ENCODE measurements at regions not wholly inside any gene's neighbourhood (a gene's known extent, or its start where the extent isn't known, plus 50 kb on each side); places are given as distances from the start of the nearest gene placed in this dataset.
"Not testable (repeated sequence)": the region's sequence is repeated elsewhere in the genome, so short reads cannot be mapped to it uniquely, and the experiment has no call there.

GRCh38 chr3:14057701-14058100, 67.0 kb downstream of the CHCHD4 start:
- no peak for DNase-seq
- intact Hi-C loops (cut with DNase I) = no loop called here
- ATAC-seq = no peak

GRCh38 chr3:14047841-14048240, 76.8 kb downstream of the CHCHD4 start:
- intact Hi-C loops (cut with DNase I) = no loop called here

GRCh38 chr3:14047027-14047426, 77.6 kb downstream of the CHCHD4 start:
- DNase-seq = no peak
- no peak for ATAC-seq
- intact Hi-C loops (cut with DNase I) = no loop called here

More at GRCh38 chr3:14047841-14048240, 76.8 kb downstream of the CHCHD4 start:
- DNase-seq (no peak), ATAC-seq (no peak)

- intact Hi-C loops (cut with DNase I) = no loop called here
- no peak for ATAC-seq
These were observed 82.0 kb downstream of the CHCHD4 start for GRCh38 chr3:14042680-14043079.

DNA sequence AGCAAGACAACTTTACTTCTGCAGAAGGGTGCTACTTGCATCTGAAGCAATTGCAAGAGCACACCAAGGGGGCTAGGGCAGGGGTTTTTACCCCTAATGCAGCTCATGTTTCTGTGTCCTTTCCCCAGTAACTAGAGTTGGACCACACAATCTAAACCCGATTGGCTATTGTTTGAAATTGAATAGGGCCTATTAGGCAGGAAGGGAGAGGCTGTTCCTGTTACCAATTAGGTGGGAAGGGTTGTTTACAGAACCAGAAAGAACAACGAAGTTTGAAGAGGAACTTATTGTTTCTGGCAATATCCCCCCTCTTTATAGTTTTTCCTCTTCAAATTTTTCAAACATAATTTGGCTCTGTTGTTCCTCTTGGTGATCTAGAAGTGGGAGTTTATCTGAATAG, 85.5 kb downstream of the CHCHD4 start:
- intact Hi-C loops (cut with DNase I) = no loop called here
- DNase-seq = no peak
- no peak for ATAC-seq

More at GRCh38 chr3:14042680-14043079, 82.0 kb downstream of the CHCHD4 start:
- DNase-seq = no peak

DNA sequence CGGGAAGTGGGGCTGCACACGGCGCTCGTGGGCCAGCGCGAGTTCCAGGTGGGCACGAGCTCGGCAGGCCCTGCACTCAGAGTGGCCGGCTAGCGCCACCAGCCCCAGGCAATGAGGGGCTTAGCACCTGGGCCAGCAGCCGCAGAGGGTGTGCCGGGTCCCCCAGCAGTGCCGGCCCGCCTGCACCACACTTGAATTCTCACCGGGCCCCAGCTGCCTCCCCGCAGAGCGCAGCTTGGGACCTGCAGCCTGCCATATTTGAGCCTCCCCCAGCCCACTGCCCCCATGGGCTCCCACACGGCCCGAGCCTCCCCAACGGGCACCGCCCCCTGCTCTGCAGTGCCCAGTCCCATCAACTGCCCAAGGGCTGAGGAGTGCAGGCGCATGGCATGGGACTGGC, 87.5 kb downstream of the CHCHD4 start:
- DNase-seq (no peak), ATAC-seq (no peak)
- intact Hi-C loops (cut with DNase I) = no loop called here

DNA sequence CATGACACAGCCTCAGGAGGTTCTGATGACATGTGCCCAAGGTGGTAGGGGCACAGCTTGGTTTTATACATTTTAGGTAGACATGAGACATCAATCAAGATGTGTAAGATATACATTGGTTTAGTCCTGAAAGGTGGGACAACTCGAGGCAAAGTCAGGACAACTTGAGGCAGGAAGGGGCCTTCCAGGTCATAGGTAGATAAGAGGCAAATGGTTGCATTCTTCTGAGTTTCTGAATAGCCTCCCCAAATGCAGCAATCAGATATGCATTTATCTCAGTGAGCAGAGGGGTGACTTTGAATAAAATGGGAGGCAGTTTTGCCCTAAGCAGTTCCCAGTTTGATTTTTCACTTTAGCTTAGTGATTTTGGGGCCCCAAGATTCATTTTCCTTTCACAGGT, 91.6 kb downstream of the CHCHD4 start:
- intact Hi-C loops (cut with DNase I) = no loop called here
- ATAC-seq (no peak), DNase-seq (no peak)

GRCh38 chr3:14031271-14031670, 93.4 kb downstream of the CHCHD4 start:
- intact Hi-C loops (cut with DNase I) = no loop called here
- ATAC-seq = no peak

GRCh38 chr3:14029390-14029995, 95.2 kb downstream of the CHCHD4 start:
- DNase-seq; intact Hi-C loops (cut with DNase I); ATAC-seq: not testable (repeated sequence)

More at GRCh38 chr3:14031271-14031670, 93.4 kb downstream of the CHCHD4 start:
- DNase-seq = no peak

DNA sequence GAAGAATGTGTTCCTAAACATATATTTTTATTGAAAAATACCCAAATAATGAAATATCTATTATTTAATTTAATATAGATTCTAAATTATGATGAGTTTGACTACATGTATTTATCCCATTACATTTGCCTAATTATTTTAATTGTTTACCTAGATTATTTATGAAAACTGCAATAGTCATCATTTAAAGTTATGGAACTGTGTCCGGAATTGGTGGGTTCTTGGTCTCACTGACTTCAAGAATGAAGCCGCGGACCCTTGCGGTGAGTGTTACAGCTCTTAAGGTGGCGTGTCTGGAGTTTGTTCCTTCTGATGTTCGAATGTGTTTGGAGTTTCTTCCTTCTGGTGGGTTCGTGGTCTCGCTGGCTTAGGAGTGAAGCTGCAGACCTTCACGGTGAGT, 96.5 kb downstream of the CHCHD4 start:
- DNase-seq; ATAC-seq; intact Hi-C loops (cut with DNase I): not testable (repeated sequence)

DNA sequence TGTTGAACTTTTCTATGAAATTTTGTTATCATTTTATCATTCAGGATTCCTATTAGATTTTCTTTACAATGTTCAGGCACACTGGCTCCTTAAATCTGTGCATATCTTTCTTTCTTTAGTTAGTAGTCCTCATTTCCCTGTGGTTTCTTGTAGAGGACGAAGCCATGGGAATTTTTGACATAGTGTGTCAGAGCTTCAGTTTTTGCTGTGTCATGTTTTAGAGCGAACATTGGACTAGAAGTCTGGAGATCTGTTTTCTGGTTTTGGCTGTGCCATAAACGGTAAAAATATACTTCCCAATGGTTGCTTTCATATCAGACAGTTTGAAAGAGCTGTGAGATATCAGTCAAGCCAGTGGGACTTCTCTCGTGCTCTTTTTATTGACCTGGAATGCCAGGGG, 105.2 kb downstream of the CHCHD4 start:
- intact Hi-C loops (cut with DNase I) = no loop called here
- ATAC-seq (no peak), DNase-seq (no peak)

GRCh38 chr3:14016900-14017475, 107.7 kb downstream of the CHCHD4 start:
- intact Hi-C loops (cut with DNase I) = no loop called here
- ATAC-seq (no peak), DNase-seq (no peak)

DNA sequence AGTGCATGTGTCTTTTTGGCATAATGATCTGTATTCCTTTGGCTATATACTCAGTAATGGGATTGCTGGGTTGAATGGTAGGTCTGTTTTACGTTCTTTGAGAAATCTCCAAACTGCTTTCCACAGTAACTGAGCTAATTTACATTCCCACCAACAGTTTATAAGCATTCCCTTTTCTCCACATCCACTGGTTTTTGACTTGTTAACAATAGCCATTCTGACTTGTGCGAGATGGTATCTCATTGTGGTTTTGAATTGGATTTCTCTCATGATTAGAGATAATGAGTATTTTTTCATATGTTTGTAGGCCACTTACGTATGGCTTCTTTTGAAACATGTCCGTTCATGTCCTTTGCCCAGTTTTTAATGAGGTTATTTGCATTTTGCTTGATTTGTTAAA, 117.7 kb downstream of the CHCHD4 start:
- DNase-seq (no peak), ATAC-seq (no peak)
- intact Hi-C loops (cut with DNase I) = no loop called here

GRCh38 chr3:14001136-14001535, 121.3 kb upstream of the WNT7A start:
- DNase-seq (no peak), ATAC-seq (no peak)
- intact Hi-C loops (cut with DNase I) = no loop called here

GRCh38 chr3:14000556-14000955, 120.7 kb upstream of the WNT7A start:
- no peak for ATAC-seq
- intact Hi-C loops (cut with DNase I) = no loop called here
- no peak for DNase-seq

DNA sequence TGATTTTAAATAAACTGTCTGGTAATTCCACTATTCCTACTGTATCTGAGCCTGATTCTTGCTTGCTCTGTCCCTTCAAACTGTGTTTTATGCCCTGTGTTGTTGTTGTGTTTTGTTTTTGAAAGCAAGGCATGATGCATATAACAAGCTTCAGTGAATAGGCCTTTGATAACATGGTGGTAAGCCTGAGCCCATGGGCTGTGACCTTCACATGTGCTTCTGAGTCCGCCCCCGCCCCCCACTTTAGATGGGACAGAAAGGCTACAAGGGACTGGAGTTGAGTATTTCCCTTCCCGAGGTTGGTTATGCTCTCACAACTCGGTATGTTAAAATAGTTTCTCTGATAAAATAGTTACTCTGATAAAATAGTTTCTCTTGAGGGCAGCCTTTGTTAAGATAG, 119.0 kb upstream of the WNT7A start:
- ATAC-seq = no peak
- DNase-seq = no peak
- intact Hi-C loops (cut with DNase I) = no loop called here

GRCh38 chr3:13995216-13995615, 115.3 kb upstream of the WNT7A start:
- DNase-seq; ATAC-seq; intact Hi-C loops (cut with DNase I): not testable (repeated sequence)

GRCh38 chr3:13988925-13989324, 109.1 kb upstream of the WNT7A start:
- intact Hi-C loops (cut with DNase I); DNase-seq; ATAC-seq: not testable (repeated sequence)

GRCh38 chr3:13976469-13976868, 96.6 kb upstream of the WNT7A start:
- DNase-seq = no peak
- intact Hi-C loops (cut with DNase I) = no loop called here

DNA sequence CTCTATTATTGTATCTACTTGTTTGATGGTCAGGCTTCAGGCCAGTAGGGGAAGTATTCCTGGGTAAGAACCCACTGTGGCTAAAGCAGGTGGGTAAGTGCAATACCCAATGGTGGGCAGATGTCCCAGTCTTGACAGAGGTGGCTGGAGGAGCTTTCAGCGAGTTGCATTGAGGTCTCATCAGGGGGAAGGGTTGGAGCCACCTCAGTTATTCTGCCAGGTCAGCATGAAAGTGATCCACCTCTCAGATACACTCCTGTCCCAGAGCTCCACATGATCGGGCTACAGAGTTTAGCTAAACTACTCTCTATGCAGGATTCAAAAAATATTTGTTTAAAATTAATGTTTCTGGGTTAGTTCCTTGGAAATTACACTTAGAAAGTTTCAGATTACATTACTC, 95.8 kb upstream of the WNT7A start:
- no peak for DNase-seq
- intact Hi-C loops (cut with DNase I) = no loop called here
- no peak for ATAC-seq

More at GRCh38 chr3:13976469-13976868, 96.6 kb upstream of the WNT7A start:
- no peak for ATAC-seq

- ATAC-seq (no peak), DNase-seq (no peak)
- intact Hi-C loops (cut with DNase I) = no loop called here
These were observed 93.0 kb upstream of the WNT7A start for GRCh38 chr3:13972679-13973379.
